ENCODE measurements at regions not wholly inside any gene's neighbourhood (a gene's known extent, or its start where the extent isn't known, plus 50 kb on each side); places are given as distances from the start of the nearest gene placed in this dataset.

- Histone ChIP-seq H3K4me3 (no peak overlapping the region), H3K9me2 (replicated peaks; ENCODE audit: insufficient read depth) (no peaks in the 10 kb centered on the region), H4K20me1 (ENCODE audit: insufficient read depth, poor library complexity, severe bottlenecking) (no peaks in the 10 kb centered on the region), H3K4me1 (ENCODE audit: insufficient read depth) (no peaks in the 10 kb centered on the region), H3K79me2 (no peaks in the 10 kb centered on the region), H3K4me2 (no peak overlapping the region), H3K27ac (no peak overlapping the region), H3K9me3 (ENCODE audit: low read depth) (no peaks in the 10 kb centered on the region), H2AFZ (no peak overlapping the region), H3K36me3 (replicated peaks; ENCODE audit: insufficient read depth, low read depth) (no peaks in the 10 kb centered on the region), H3K27me3 (no peaks in the 10 kb centered on the region)
- TF ChIP-seq EZH2phosphoT487 (IDR thresholded peaks at IDR 0.05; ENCODE audit: low read depth, severe bottlenecking, unreplicated experiment) (no peak), EZH2 (IDR thresholded peaks at IDR 0.05; ENCODE audit: borderline replicate concordance) (no peak), CTCF (IDR thresholded peaks at IDR 0.05; ENCODE audit: poor library complexity) (no peak)
- 75% methylated on average over 2 of the region's 2 CpGs for WGBS (ENCODE audit: low lambda C conversion rate, missing lambda C conversion rate)
- DNase-seq (ENCODE audit: low spot score) = no peak
These were observed 1978.5 kb upstream of the LRRTM1 start for GRCh38 chr2:82283075-82283474.

GRCh38 chr2:82282111-82282882, 1977.7 kb upstream of the LRRTM1 start:
- Histone ChIP-seq H3K9me3 (ENCODE audit: low read depth) (no peaks in the 10 kb centered on the region), H3K4me1 (ENCODE audit: insufficient read depth) (no peaks in the 10 kb centered on the region), H3K36me3 (replicated peaks; ENCODE audit: insufficient read depth, low read depth) (no peaks in the 10 kb centered on the region), H3K79me2 (no peaks in the 10 kb centered on the region), H4K20me1 (ENCODE audit: insufficient read depth, poor library complexity, severe bottlenecking) (no peaks in the 10 kb centered on the region), H3K4me3 (no peak overlapping the region), H3K27me3 (no peaks in the 10 kb centered on the region), H3K4me2 (no peak overlapping the region), H2AFZ (no peak overlapping the region), H3K9me2 (replicated peaks; ENCODE audit: insufficient read depth) (no peaks in the 10 kb centered on the region), H3K27ac (no peak overlapping the region)
- 69% methylated on average over 16 of the region's 16 CpGs for WGBS (ENCODE audit: low lambda C conversion rate, missing lambda C conversion rate)
- DNase-seq (ENCODE audit: low spot score) = no peak
- no peak for TF ChIP-seq CTCF (IDR thresholded peaks at IDR 0.05; ENCODE audit: poor library complexity)
- no peak for TF ChIP-seq EZH2phosphoT487 (IDR thresholded peaks at IDR 0.05; ENCODE audit: low read depth, severe bottlenecking, unreplicated experiment)
- no peak for TF ChIP-seq EZH2 (IDR thresholded peaks at IDR 0.05; ENCODE audit: borderline replicate concordance)

- WGBS (ENCODE audit: low lambda C conversion rate, missing lambda C conversion rate) = 58% methylated on average over 1 of the region's 1 CpG
- Histone ChIP-seq H3K4me2 (no peak overlapping the region), H3K36me3 (replicated peaks; ENCODE audit: insufficient read depth, low read depth) (no peaks in the 10 kb centered on the region), H3K4me1 (ENCODE audit: insufficient read depth) (no peaks in the 10 kb centered on the region), H3K4me3 (no peak overlapping the region), H2AFZ (no peak overlapping the region), H3K9me3 (ENCODE audit: low read depth) (no peaks in the 10 kb centered on the region), H3K27ac (no peak overlapping the region), H3K79me2 (no peaks in the 10 kb centered on the region), H3K9me2 (replicated peaks; ENCODE audit: insufficient read depth) (no peaks in the 10 kb centered on the region), H4K20me1 (ENCODE audit: insufficient read depth, poor library complexity, severe bottlenecking) (no peaks in the 10 kb centered on the region), H3K27me3 (no peaks in the 10 kb centered on the region)
- no peak for DNase-seq (ENCODE audit: low spot score)
- TF ChIP-seq EZH2 (IDR thresholded peaks at IDR 0.05; ENCODE audit: borderline replicate concordance) (no peak), CTCF (IDR thresholded peaks at IDR 0.05; ENCODE audit: poor library complexity) (no peak), EZH2phosphoT487 (IDR thresholded peaks at IDR 0.05; ENCODE audit: low read depth, severe bottlenecking, unreplicated experiment) (no peak)
These were observed 1974.8 kb upstream of the LRRTM1 start for GRCh38 chr2:82279367-82279766.
